ENCODE measurements at regions not wholly inside any gene's neighbourhood (a gene's known extent, or its start where the extent isn't known, plus 50 kb on each side); places are given as distances from the start of the nearest gene placed in this dataset.

DNA sequence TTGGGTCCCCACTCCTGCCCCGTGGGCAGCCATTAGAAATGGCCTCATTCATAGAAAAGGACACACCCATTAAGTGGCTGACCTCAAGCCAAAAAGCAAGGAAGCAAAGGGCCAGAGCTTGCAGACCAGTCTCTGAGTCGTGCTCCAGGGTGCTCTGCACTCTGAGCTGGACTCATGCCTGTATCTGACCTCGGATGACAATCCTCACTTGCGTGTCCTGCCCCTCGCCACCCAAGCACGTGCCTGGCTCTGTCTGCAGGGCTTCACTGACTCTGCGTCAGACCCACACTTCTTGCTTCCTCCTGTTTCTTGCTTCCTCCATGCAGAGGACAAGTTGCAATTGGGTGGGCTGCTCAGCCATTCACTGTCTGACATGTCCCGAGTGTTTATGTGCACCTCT is 138.8 kb downstream of the OAT start:
- Histone ChIP-seq H3K4me1 (no peaks in the 10 kb centered on the region), H3K27me3 (no peaks in the 10 kb centered on the region), H3K9me3 (no peaks in the 10 kb centered on the region), H3K36me3 (no peaks in the 10 kb centered on the region), H3K4me3 (no peak overlapping the region), H3K27ac (no peak overlapping the region)
- TF ChIP-seq, protein P1, sequence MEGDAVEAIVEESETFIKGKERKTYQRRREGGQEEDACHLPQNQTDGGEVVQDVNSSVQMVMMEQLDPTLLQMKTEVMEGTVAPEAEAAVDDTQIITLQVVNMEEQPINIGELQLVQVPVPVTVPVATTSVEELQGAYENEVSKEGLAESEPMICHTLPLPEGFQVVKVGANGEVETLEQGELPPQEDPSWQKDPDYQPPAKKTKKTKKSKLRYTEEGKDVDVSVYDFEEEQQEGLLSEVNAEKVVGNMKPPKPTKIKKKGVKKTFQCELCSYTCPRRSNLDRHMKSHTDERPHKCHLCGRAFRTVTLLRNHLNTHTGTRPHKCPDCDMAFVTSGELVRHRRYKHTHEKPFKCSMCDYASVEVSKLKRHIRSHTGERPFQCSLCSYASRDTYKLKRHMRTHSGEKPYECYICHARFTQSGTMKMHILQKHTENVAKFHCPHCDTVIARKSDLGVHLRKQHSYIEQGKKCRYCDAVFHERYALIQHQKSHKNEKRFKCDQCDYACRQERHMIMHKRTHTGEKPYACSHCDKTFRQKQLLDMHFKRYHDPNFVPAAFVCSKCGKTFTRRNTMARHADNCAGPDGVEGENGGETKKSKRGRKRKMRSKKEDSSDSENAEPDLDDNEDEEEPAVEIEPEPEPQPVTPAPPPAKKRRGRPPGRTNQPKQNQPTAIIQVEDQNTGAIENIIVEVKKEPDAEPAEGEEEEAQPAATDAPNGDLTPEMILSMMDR (IDR thresholded peaks at IDR 0.05 in 4 of 5, conservative IDR thresholded peaks at IDR 0.05 in 1 of 5) = no peak
- TF ChIP-seq POLR2A (IDR thresholded peaks at IDR 0.05) = no peak
- no peak for ATAC-seq
- intact Hi-C loops (cut with DNase I; ENCODE audit: low total_unique reads) (no loop called here), in situ Hi-C loops (cut with MboI; ENCODE audit: low sequenced_read_pairs in 4 of 4) (no loop called here)
- DNase-seq = no peak

DNA sequence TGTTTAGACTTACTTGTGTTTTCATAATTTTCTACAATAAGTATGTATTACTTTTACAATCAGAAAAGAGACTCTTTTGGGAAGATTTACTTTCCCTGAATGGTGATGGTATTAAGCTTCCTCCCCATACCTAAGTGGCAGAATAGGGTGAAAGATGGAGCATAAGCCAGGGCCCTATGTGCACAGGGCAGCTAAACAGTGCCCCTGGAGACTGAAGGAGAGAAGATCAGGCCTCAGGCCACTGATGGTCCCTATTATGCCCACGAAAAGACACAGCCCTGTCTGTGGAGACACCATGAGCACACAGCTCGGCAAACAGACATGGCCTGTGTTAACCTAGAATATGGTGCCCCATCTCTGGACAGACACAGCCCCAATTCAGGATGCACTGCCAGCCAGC is 139.4 kb downstream of the OAT start:
- TF ChIP-seq, protein P1 (IDR thresholded peaks at IDR 0.05 in 4 of 5, conservative IDR thresholded peaks at IDR 0.05 in 1 of 5) = no peak
- no peak for TF ChIP-seq POLR2A (IDR thresholded peaks at IDR 0.05)
- in situ Hi-C loops (cut with MboI; ENCODE audit: low sequenced_read_pairs in 4 of 4) (no loop called here), intact Hi-C loops (cut with DNase I; ENCODE audit: low total_unique reads) (no loop called here)
- no peaks in the 10 kb centered on the region for H3K9me3 ChIP-seq
- no peak overlapping the region for H3K4me3 ChIP-seq
- no peaks in the 10 kb centered on the region for H3K36me3 ChIP-seq
- H3K27ac ChIP-seq = no peak overlapping the region
- H3K27me3 ChIP-seq = no peaks in the 10 kb centered on the region
- no peak for ATAC-seq
- DNase-seq = no peak
- no peaks in the 10 kb centered on the region for H3K4me1 ChIP-seq

DNA sequence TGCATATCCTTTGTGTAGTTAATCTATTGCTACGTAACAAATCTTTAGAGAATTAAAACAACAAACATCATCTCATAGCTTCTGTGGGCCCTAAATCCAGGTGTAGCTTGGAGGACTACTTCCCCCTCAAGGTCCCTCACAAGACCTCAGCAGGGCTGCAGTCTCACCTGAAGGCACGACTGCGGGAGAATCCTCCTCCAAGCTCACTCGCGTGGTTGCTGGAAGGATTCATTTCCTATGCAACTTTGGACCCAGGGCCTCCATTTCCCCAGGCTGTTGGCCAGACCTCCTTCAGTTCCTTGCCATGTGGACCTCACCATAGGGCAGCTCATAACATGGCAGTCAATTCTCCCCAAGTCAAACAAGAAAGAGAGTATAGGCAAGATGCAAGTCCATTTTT is 140.4 kb downstream of the OAT start:
- Histone ChIP-seq H3K27me3 (no peaks in the 10 kb centered on the region), H3K36me3 (no peaks in the 10 kb centered on the region), H3K4me3 (no peak overlapping the region), H3K27ac (no peak overlapping the region), H3K9me3 (no peaks in the 10 kb centered on the region), H3K4me1 (no peaks in the 10 kb centered on the region)
- ATAC-seq (no peak), DNase-seq (no peak)
- intact Hi-C loops (cut with DNase I; ENCODE audit: low total_unique reads) (no loop called here), in situ Hi-C loops (cut with MboI; ENCODE audit: low sequenced_read_pairs in 4 of 4) (no loop called here)
- no peak for TF ChIP-seq POLR2A (IDR thresholded peaks at IDR 0.05)
- TF ChIP-seq, protein P1 (IDR thresholded peaks at IDR 0.05 in 4 of 5, conservative IDR thresholded peaks at IDR 0.05 in 1 of 5) = no peak

DNA sequence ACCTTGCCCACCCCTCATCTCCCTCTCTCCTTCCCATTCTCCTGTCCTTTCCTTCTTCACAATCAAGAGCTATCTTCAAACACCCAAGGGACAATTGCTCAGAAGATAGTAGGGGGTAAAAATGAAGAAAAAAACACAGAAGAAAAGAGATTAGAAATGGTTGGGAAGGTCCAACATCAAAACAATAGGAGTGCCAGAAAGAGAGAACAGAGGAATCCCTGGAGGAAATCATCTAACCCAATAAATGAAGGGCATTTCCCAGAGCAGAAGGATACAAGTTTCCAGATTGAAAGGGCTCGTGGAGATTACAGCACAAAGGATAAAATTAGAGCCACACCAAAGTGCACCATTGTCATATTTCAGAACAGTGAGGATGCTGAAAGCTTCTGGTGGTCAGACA is 145.6 kb downstream of the OAT start:
- Histone ChIP-seq H3K27ac (no peak overlapping the region), H3K27me3 (no peaks in the 10 kb centered on the region), H3K36me3 (no peaks in the 10 kb centered on the region), H3K4me3 (no peak overlapping the region), H3K9me3 (no peaks in the 10 kb centered on the region), H3K4me1 (no peaks in the 10 kb centered on the region)
- ATAC-seq (no peak), DNase-seq (no peak)
- intact Hi-C loops (cut with DNase I; ENCODE audit: low total_unique reads) = no loop called here
- TF ChIP-seq, protein P1 (IDR thresholded peaks at IDR 0.05 in 4 of 5, conservative IDR thresholded peaks at IDR 0.05 in 1 of 5) = no peak
- TF ChIP-seq POLR2A (IDR thresholded peaks at IDR 0.05) = no peak
- in situ Hi-C loops (cut with MboI; ENCODE audit: low sequenced_read_pairs in 4 of 4) = no loop called here

DNA sequence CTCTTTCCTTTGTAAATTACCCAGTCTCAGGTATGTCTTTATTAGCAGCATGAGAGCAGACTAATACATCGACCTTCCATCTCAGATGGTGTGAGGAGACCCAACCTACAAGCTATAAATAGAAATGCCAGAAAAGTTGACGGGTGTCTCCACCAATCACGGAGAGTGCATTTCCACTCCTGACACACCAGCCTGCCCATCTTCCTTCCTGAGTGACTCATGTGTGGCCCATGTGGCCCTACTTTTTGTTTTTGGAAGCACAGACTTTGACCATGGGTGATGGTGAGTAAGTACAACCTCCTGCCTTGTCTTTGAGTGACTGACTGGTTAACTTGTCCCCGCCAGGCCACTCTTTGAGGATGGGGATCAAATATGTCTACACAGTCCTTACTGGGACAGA is 147.0 kb downstream of the OAT start:
- intact Hi-C loops (cut with DNase I; ENCODE audit: low total_unique reads) = no loop called here
- ATAC-seq (no peak), DNase-seq (no peak)
- Histone ChIP-seq H3K36me3 (no peaks in the 10 kb centered on the region), H3K4me3 (no peak overlapping the region), H3K27ac (no peak overlapping the region), H3K9me3 (no peaks in the 10 kb centered on the region), H3K27me3 (no peaks in the 10 kb centered on the region), H3K4me1 (no peaks in the 10 kb centered on the region)
- in situ Hi-C loops (cut with MboI; ENCODE audit: low sequenced_read_pairs in 4 of 4) = no loop called here
- no peak for TF ChIP-seq POLR2A (IDR thresholded peaks at IDR 0.05)
- TF ChIP-seq, protein P1 (IDR thresholded peaks at IDR 0.05 in 4 of 5, conservative IDR thresholded peaks at IDR 0.05 in 1 of 5) = no peak

Data from gastrocnemius medialis (tissue), 4 donors.